ENCODE measurements at regions not wholly inside any gene's neighbourhood (a gene's known extent, or its start where the extent isn't known, plus 50 kb on each side); places are given as distances from the start of the nearest gene placed in this dataset.

DNA sequence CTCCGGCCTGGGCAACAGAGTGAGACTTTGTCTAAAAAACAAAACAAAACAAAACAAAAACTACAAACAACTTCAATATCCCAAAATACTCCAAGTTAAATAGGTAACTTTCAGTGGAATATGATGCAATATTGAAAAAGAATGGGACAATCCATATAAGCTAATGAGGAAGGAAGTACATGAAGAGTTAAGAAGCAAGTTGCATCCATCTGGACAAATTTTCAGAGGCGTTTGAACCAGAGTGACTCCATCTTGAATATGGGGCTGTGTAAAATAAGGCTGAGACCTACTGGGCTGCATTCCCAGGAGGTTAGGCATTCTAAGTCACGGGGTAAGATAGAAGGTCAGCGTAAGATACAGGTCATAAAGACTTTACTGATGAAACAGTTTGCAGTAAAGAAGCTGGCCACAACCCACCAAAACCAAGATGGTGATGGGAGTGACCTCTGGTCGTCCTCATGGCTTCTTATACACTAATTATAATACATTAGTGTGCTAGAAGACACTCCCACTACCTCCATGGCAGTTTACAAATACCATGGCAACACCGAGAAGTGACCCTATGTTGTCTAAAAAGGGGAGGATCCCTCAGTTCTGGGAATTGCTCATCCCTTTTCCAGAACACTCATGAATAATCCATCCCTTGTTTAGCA, 58.1 kb upstream of the LCTL start (continued):
- TF ChIP-seq, protein P1, sequence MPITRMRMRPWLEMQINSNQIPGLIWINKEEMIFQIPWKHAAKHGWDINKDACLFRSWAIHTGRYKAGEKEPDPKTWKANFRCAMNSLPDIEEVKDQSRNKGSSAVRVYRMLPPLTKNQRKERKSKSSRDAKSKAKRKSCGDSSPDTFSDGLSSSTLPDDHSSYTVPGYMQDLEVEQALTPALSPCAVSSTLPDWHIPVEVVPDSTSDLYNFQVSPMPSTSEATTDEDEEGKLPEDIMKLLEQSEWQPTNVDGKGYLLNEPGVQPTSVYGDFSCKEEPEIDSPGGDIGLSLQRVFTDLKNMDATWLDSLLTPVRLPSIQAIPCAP (CRISPR knock-in tag; IDR thresholded peaks at IDR 0.05; ENCODE audit: borderline replicate concordance): no peak
- TF ChIP-seq KLF16 (IDR thresholded peaks at IDR 0.05): no peak
- no peak for TF ChIP-seq SRSF7 (optimal IDR thresholded peaks at IDR 0.05; ENCODE audit: low read depth, low read length)
- TF ChIP-seq BCOR (IDR thresholded peaks at IDR 0.05): no peak
- no peak for TF ChIP-seq ATF1 (CRISPR knock-in tag; IDR thresholded peaks at IDR 0.05)
- TF ChIP-seq ATF1 (tag; IDR thresholded peaks at IDR 0.05): peak; percentile 89
- TF ChIP-seq ZFX (CRISPR knock-in tag; IDR thresholded peaks at IDR 0.05): no peak
- TF ChIP-seq GTF2E2 (tag; IDR thresholded peaks at IDR 0.05): peak; percentile 96
- TF ChIP-seq, protein P2, sequence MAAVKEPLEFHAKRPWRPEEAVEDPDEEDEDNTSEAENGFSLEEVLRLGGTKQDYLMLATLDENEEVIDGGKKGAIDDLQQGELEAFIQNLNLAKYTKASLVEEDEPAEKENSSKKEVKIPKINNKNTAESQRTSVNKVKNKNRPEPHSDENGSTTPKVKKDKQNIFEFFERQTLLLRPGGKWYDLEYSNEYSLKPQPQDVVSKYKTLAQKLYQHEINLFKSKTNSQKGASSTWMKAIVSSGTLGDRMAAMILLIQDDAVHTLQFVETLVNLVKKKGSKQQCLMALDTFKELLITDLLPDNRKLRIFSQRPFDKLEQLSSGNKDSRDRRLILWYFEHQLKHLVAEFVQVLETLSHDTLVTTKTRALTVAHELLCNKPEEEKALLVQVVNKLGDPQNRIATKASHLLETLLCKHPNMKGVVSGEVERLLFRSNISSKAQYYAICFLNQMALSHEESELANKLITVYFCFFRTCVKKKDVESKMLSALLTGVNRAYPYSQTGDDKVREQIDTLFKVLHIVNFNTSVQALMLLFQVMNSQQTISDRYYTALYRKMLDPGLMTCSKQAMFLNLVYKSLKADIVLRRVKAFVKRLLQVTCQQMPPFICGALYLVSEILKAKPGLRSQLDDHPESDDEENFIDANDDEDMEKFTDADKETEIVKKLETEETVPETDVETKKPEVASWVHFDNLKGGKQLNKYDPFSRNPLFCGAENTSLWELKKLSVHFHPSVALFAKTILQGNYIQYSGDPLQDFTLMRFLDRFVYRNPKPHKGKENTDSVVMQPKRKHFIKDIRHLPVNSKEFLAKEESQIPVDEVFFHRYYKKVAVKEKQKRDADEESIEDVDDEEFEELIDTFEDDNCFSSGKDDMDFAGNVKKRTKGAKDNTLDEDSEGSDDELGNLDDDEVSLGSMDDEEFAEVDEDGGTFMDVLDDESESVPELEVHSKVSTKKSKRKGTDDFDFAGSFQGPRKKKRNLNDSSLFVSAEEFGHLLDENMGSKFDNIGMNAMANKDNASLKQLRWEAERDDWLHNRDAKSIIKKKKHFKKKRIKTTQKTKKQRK (IDR thresholded peaks at IDR 0.05; ENCODE audit: borderline replicate concordance, low read depth, low read length): no peak
- peak; percentile 97 for TF ChIP-seq ZNF347 (CRISPR knock-in tag; IDR thresholded peaks at IDR 0.05; ENCODE audit: low read depth)
- peak; percentile 95 for TF ChIP-seq ZNF57 (CRISPR knock-in tag; IDR thresholded peaks at IDR 0.05)
- TF ChIP-seq PRPF4 (IDR thresholded peaks at IDR 0.05; ENCODE audit: insufficient read depth, low read depth, low read length, poor library complexity, severe bottlenecking): no peak
- TF ChIP-seq ZNF316 (IDR thresholded peaks at IDR 0.05): no peak
- TF ChIP-seq, protein P3, sequence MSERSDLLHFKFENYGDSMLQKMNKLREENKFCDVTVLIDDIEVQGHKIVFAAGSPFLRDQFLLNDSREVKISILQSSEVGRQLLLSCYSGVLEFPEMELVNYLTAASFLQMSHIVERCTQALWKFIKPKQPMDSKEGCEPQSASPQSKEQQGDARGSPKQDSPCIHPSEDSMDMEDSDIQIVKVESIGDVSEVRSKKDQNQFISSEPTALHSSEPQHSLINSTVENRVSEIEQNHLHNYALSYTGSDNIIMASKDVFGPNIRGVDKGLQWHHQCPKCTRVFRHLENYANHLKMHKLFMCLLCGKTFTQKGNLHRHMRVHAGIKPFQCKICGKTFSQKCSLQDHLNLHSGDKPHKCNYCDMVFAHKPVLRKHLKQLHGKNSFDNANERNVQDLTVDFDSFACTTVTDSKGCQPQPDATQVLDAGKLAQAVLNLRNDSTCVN (CRISPR knock-in tag; IDR thresholded peaks at IDR 0.05): peak; percentile 99
- TF ChIP-seq BRF1 (IDR thresholded peaks at IDR 0.05; ENCODE audit: borderline replicate concordance, extremely low read depth, insufficient read length): no peak
- TF ChIP-seq, protein P4, sequence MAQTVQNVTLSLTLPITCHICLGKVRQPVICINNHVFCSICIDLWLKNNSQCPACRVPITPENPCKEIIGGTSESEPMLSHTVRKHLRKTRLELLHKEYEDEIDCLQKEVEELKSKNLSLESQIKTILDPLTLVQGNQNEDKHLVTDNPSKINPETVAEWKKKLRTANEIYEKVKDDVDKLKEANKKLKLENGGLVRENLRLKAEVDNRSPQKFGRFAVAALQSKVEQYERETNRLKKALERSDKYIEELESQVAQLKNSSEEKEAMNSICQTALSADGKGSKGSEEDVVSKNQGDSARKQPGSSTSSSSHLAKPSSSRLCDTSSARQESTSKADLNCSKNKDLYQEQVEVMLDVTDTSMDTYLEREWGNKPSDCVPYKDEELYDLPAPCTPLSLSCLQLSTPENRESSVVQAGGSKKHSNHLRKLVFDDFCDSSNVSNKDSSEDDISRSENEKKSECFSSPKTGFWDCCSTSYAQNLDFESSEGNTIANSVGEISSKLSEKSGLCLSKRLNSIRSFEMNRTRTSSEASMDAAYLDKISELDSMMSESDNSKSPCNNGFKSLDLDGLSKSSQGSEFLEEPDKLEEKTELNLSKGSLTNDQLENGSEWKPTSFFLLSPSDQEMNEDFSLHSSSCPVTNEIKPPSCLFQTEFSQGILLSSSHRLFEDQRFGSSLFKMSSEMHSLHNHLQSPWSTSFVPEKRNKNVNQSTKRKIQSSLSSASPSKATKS (CRISPR knock-in tag; IDR thresholded peaks at IDR 0.05): peak; percentile 96
- peak; percentile 97 for TF ChIP-seq ZNF444 (CRISPR knock-in tag; IDR thresholded peaks at IDR 0.05)

All from K562 (cell line).